CD14-positive monocyte (primary cell): ENCODE measurements at regions not wholly inside any gene's neighbourhood (a gene's known extent, or its start where the extent isn't known, plus 50 kb on each side); places are given as distances from the start of the nearest gene placed in this dataset.

ENCODE experiments used
- DNase-seq, 3 donors: peaks; one replicate each; pipeline ENCODE4 v3.0.0-alpha.2; 2011 to 2022
- H2AFZ ChIP-seq: 2 replicates; pipeline ENCODE4 v1.6.0; 2012; ENCODE audit warnings: mild to moderate bottlenecking, low read depth, low read length, inconsistent platforms; ENCODE audit not compliant: insufficient read depth, poor library complexity, severe bottlenecking
- H3K27ac ChIP-seq, 2 donors: 1 replicate in 1 of 2; 2 replicates in 1 of 2; pipeline ENCODE4 v1.5.1; 2012 to 2013; ENCODE audit warnings: low read length in 2 of 2, control low read depth in 1 of 2, inconsistent platforms in 1 of 2, low read depth in 1 of 2, mild to moderate bottlenecking in 1 of 2
- H3K27me3 ChIP-seq, 2 donors: one replicate each; pipeline versions ENCODE4 v1.6.0 to v1.6.1; 2011 to 2013; ENCODE audit warnings: low read length in 2 of 2; ENCODE audit not compliant: control insufficient read depth in 2 of 2, insufficient read depth in 2 of 2
- H3K36me3 ChIP-seq, 2 donors: replicated peaks in 1 of 2; 1 replicate in 1 of 2; 2 replicates in 1 of 2; pipeline versions ENCODE4 v1.5.1 to v1.6.1; 2012 to 2013; ENCODE audit warnings: low read length in 2 of 2, control low read depth in 1 of 2, inconsistent platforms in 1 of 2, mild to moderate bottlenecking in 1 of 2; ENCODE audit not compliant: insufficient read depth in 2 of 2, control insufficient read depth in 1 of 2
- H3K4me1 ChIP-seq, 2 donors: 1 replicate in 1 of 2; 2 replicates in 1 of 2; pipeline versions ENCODE4 v1.5.1 to v1.6.1; 2012 to 2013; ENCODE audit warnings: low read length in 2 of 2, control low read depth in 1 of 2, inconsistent platforms in 1 of 2, mild to moderate bottlenecking in 1 of 2, moderate library complexity in 1 of 2; ENCODE audit not compliant: insufficient read depth in 2 of 2, control insufficient read depth in 1 of 2
- H3K4me2 ChIP-seq: replicated peaks from 2 replicates; pipeline ENCODE3; 2012; ENCODE audit warnings: low read length, moderate library complexity, mild to moderate bottlenecking; ENCODE audit not compliant: poor library complexity, severe bottlenecking; ENCODE audit errors: extremely low read depth
- H3K4me3 ChIP-seq, 3 experiments: fragments of 200-600 bp in 1 of 3; sonication (generic) in 1 of 3; replicated peaks in 1 of 3; 1 replicate in 2 of 3; 2 replicates in 1 of 3; pipeline ENCODE4 v1.5.1; 2011 to 2013; ENCODE audit warnings: low read length in 3 of 3, mild to moderate bottlenecking in 3 of 3, control low read depth in 2 of 3, low read depth in 2 of 3, inconsistent platforms in 1 of 3, moderate library complexity in 1 of 3
- H3K79me2 ChIP-seq: 2 replicates; pipeline ENCODE4 v1.6.0; 2012; ENCODE audit warnings: mild to moderate bottlenecking, control low read depth, inconsistent platforms, low read length, moderate library complexity; ENCODE audit not compliant: insufficient read depth
- H3K9ac ChIP-seq: 2 replicates; pipeline ENCODE4 v1.6.0; 2017; ENCODE audit warnings: low read length, mild to moderate bottlenecking; ENCODE audit not compliant: insufficient read depth, poor library complexity, severe bottlenecking
- H3K9me3 ChIP-seq, 2 donors: replicated peaks in 1 of 2; 1 replicate in 1 of 2; 2 replicates in 1 of 2; pipeline versions ENCODE4 v1.5.1 to v1.6.1; 2012 to 2013; ENCODE audit warnings: low read length in 2 of 2, control low read depth in 1 of 2; ENCODE audit not compliant: control insufficient read depth in 1 of 2, insufficient read depth in 1 of 2
- H4K20me1 ChIP-seq: 2 replicates; pipeline ENCODE4 v1.6.0; 2012; ENCODE audit warnings: mild to moderate bottlenecking, low read length, control low read depth, moderate library complexity; ENCODE audit not compliant: insufficient read depth
- H3K27ac Mint-ChIP-seq, 7 donors: one replicate each; pipeline ENCODE4 v1.8.0; 2020; ENCODE audit warnings: mild to moderate bottlenecking in 7 of 7, mixed read lengths in 7 of 7, moderate library complexity in 6 of 7, inconsistent platforms in 2 of 7
- H3K27me3 Mint-ChIP-seq, 3 donors: one replicate each; pipeline ENCODE4 v1.8.0; 2021 to 2022; ENCODE audit warnings: low read depth in 3 of 3, mild to moderate bottlenecking in 3 of 3, mixed read lengths in 3 of 3, moderate library complexity in 3 of 3, inconsistent platforms in 1 of 3
- H3K36me3 Mint-ChIP-seq, 2 donors: one replicate each; pipeline ENCODE4 v1.8.0; 2020; ENCODE audit warnings: mixed read lengths in 2 of 2, inconsistent platforms in 1 of 2, mild to moderate bottlenecking in 1 of 2
- H3K4me1 Mint-ChIP-seq: one replicate; pipeline ENCODE4 v1.8.0; 2020; ENCODE audit warnings: mild to moderate bottlenecking, mixed read lengths
- H3K4me3 Mint-ChIP-seq, 2 donors: one replicate each; pipeline ENCODE4 v1.8.0; 2020; ENCODE audit warnings: mild to moderate bottlenecking in 2 of 2, mixed read lengths in 2 of 2, moderate library complexity in 1 of 2
- H3K9me3 Mint-ChIP-seq, 7 donors: one replicate each; pipeline ENCODE4 v1.8.0; 2020 to 2022; ENCODE audit warnings: mixed read lengths in 7 of 7, mild to moderate bottlenecking in 6 of 7, moderate library complexity in 6 of 7, inconsistent platforms in 2 of 7
- CTCF ChIP-seq: fragments of 200-600 bp; IDR thresholded peaks from one replicate; pipeline ENCODE4 v1.8.0; 2022; ENCODE audit warnings: antibody characterized with exemption, mild to moderate bottlenecking
- WGBS: methylation state at CpG from one replicate; pipeline ENCODE4 v1.1.5; 2013; ENCODE audit warnings: missing lambda C conversion rate; ENCODE audit not compliant: insufficient coverage; 5-methylcytosine and 5-hydroxymethylcytosine counted together
- intact Hi-C, 2 donors: fragments of 100-400 bp; cut with micrococcal nuclease; formaldehyde crosslinking; loops; one replicate each; pipeline versions ENCODE4 v1.15.0 to v1.15.1; 2023

- H3K9me3 Mint-ChIP-seq: peaks cover 0 to 10% (median 2%) of the 10 kb centered on the region in 7 donors
- H3K36me3 Mint-ChIP-seq: no peaks in the 10 kb centered on the region
- intact Hi-C loops: no loop called here
- H3K36me3 ChIP-seq: no peaks in the 10 kb centered on the region
- H3K4me3 Mint-ChIP-seq: no peak overlapping the region
- H3K27ac ChIP-seq: no peak overlapping the region
- WGBS: 80% methylated on average over 1 of the region's 1 CpG
- DNase-seq: no peak
- H2AFZ ChIP-seq: no peak overlapping the region
- no peaks in the 10 kb centered on the region for H3K4me1 Mint-ChIP-seq
- peaks cover 0 to 3% (median 0%) of the 10 kb centered on the region in 3 donors for H3K27me3 Mint-ChIP-seq
- H3K4me1 ChIP-seq: no peaks in the 10 kb centered on the region
- no peaks in the 10 kb centered on the region for H3K79me2 ChIP-seq
- H3K9me3 ChIP-seq: no peaks in the 10 kb centered on the region
- H3K27me3 ChIP-seq: no peaks in the 10 kb centered on the region
- TF ChIP-seq CTCF: no peak
- no peaks in the 10 kb centered on the region for H4K20me1 ChIP-seq
- no peak overlapping the region for H3K4me2 ChIP-seq
- no peak overlapping the region for H3K4me3 ChIP-seq
- H3K9ac ChIP-seq: no peak overlapping the region
- H3K27ac Mint-ChIP-seq: peak overlapping the region in 1 of 7 donors; percentile 65
Measured at GRCh38 chr10:64745565-64745964, 1224.4 kb downstream of the REEP3 start.

GRCh38 chr10:64750672-64751071, 1229.5 kb downstream of the REEP3 start:
- peaks cover 0 to 3% (median 0%) of the 10 kb centered on the region in 3 donors for H3K27me3 Mint-ChIP-seq
- no CpG with 5 or more reads among the region's 2 CpGs for WGBS
- no peaks in the 10 kb centered on the region for H3K27me3 ChIP-seq
- no peak for TF ChIP-seq CTCF
- no peak overlapping the region for H3K9ac ChIP-seq
- H4K20me1 ChIP-seq: no peaks in the 10 kb centered on the region
- H3K4me1 ChIP-seq: no peaks in the 10 kb centered on the region
- no peaks in the 10 kb centered on the region for H3K36me3 ChIP-seq
- no peak overlapping the region for H3K4me2 ChIP-seq
- H3K36me3 Mint-ChIP-seq: no peaks in the 10 kb centered on the region
- H3K9me3 Mint-ChIP-seq: peaks cover 0 to 12% (median 3%) of the 10 kb centered on the region in 7 donors
- no peak for DNase-seq
- H3K27ac ChIP-seq: no peak overlapping the region
- H3K4me3 Mint-ChIP-seq: no peak overlapping the region
- no peak overlapping the region for H3K4me3 ChIP-seq
- no peak overlapping the region for H3K27ac Mint-ChIP-seq
- H2AFZ ChIP-seq: no peak overlapping the region
- no peaks in the 10 kb centered on the region for H3K4me1 Mint-ChIP-seq
- H3K79me2 ChIP-seq: no peaks in the 10 kb centered on the region
- intact Hi-C loops: no loop called here
- H3K9me3 ChIP-seq: no peaks in the 10 kb centered on the region
